OCI-LY3 (cell line): ENCODE measurements at regions not wholly inside any gene's neighbourhood (a gene's known extent, or its start where the extent isn't known, plus 50 kb on each side); places are given as distances from the start of the nearest gene placed in this dataset.

Experiments used
- CTCF ChIP-seq: fragments of 200-600, 300-600 bp; sonication (generic); IDR thresholded peaks from 2 replicates; pipeline ENCODE4 v1.5.1; 2014; ENCODE audit warnings: antibody characterized with exemption, low read length, low read depth
- EZH2phosphoT487 ChIP-seq: fragments of 200-600 bp; shearing (Covaris generic); IDR thresholded peaks from 2 replicates; pipeline ENCODE4 v1.6.1; 2018; ENCODE audit warnings: antibody characterized with exemption, mixed run types, low read depth

- TF ChIP-seq CTCF (no peak), EZH2phosphoT487 (no peak)
Measured at GRCh38 chr2:226411727-226412360, 387.8 kb downstream of the IRS1 start.
